ENCODE measurements at regions not wholly inside any gene's neighbourhood (a gene's known extent, or its start where the extent isn't known, plus 50 kb on each side); places are given as distances from the start of the nearest gene placed in this dataset.
"Not testable (repeated sequence)": the region's sequence is repeated elsewhere in the genome, so short reads cannot be mapped to it uniquely, and the experiment has no call there.

- Histone ChIP-seq H3K36me3 (replicated peaks in 1 of 2) (no peaks in the 10 kb centered on the region), H3K27ac (no peak overlapping the region), H3K9me3 (replicated peaks in 1 of 3) (no peaks in the 10 kb centered on the region), H3K4me3 (no peak overlapping the region), H3K4me1 (replicated peaks in 1 of 2) (no peaks in the 10 kb centered on the region), H3K27me3 (no peaks in the 10 kb centered on the region)
- DNase-seq = no peak
- TF ChIP-seq CTCF (IDR thresholded peaks at IDR 0.05) (no peak), POLR2A (IDR thresholded peaks at IDR 0.05) (no peak)
- 50 to 70% (median 56%) methylated on average over 4 of the region's 4 CpGs for WGBS, 4 donors
- intact Hi-C loops (cut with DNase I) = no loop called here
Measured at GRCh38 chr7:53237344-53237913, 202.0 kb downstream of the POM121L12 start.

GRCh38 chr7:53238021-53238605 lies 202.7 kb downstream of the POM121L12 start:
- TF ChIP-seq CTCF (IDR thresholded peaks at IDR 0.05) (no peak), POLR2A (IDR thresholded peaks at IDR 0.05) (no peak)
- no peak overlapping the region for H3K27ac ChIP-seq
- 72 to 90% (median 84%) methylated on average over 6 of the region's 6 CpGs for WGBS, 4 donors
- H3K9me3 ChIP-seq (replicated peaks in 1 of 3) = no peaks in the 10 kb centered on the region
- no peak for DNase-seq
- no peaks in the 10 kb centered on the region for H3K27me3 ChIP-seq
- H3K4me1 ChIP-seq (replicated peaks in 1 of 2) = no peaks in the 10 kb centered on the region
- H3K4me3 ChIP-seq = no peak overlapping the region
- no peaks in the 10 kb centered on the region for H3K36me3 ChIP-seq (replicated peaks in 1 of 2)
- intact Hi-C loops (cut with DNase I) = no loop called here

- H3K27ac ChIP-seq; H3K36me3 ChIP-seq (replicated peaks in 1 of 2); DNase-seq; H3K4me3 ChIP-seq; intact Hi-C loops (cut with DNase I); H3K4me1 ChIP-seq (replicated peaks in 1 of 2); H3K27me3 ChIP-seq; H3K9me3 ChIP-seq (replicated peaks in 1 of 3): not testable (repeated sequence)
- 65 to 79% (median 74%) methylated on average over 7 of the region's 7 CpGs for WGBS, 4 donors
Measured at GRCh38 chr7:53239151-53239550, 203.7 kb downstream of the POM121L12 start.

- Histone ChIP-seq H3K4me3 (no peak overlapping the region), H3K4me1 (replicated peaks in 1 of 2) (no peaks in the 10 kb centered on the region), H3K9me3 (replicated peaks in 1 of 3) (no peaks in the 10 kb centered on the region), H3K27ac (no peak overlapping the region), H3K27me3 (no peaks in the 10 kb centered on the region), H3K36me3 (replicated peaks in 1 of 2) (no peaks in the 10 kb centered on the region)
- intact Hi-C loops (cut with DNase I) = no loop called here
- TF ChIP-seq POLR2A (IDR thresholded peaks at IDR 0.05) (no peak), CTCF (IDR thresholded peaks at IDR 0.05) (no peak)
- 54 to 83% (median 71%) methylated on average over 4 of the region's 4 CpGs for WGBS, 4 donors
- no peak for DNase-seq
Measured at GRCh38 chr7:53245721-53246120, 210.3 kb downstream of the POM121L12 start.

GRCh38 chr7:53246957-53247356 lies 211.5 kb downstream of the POM121L12 start:
- no peak overlapping the region for H3K4me3 ChIP-seq
- H3K27ac ChIP-seq = no peak overlapping the region
- H3K36me3 ChIP-seq (replicated peaks in 1 of 2) = no peaks in the 10 kb centered on the region
- 33 to 58% (median 55%) methylated on average over 1 of the region's 1 CpG for WGBS, 4 donors
- no peaks in the 10 kb centered on the region for H3K27me3 ChIP-seq
- no peaks in the 10 kb centered on the region for H3K9me3 ChIP-seq (replicated peaks in 1 of 3)
- intact Hi-C loops (cut with DNase I) = no loop called here
- DNase-seq = no peak
- no peaks in the 10 kb centered on the region for H3K4me1 ChIP-seq (replicated peaks in 1 of 2)
- TF ChIP-seq CTCF (IDR thresholded peaks at IDR 0.05) = no peak
- no peak for TF ChIP-seq POLR2A (IDR thresholded peaks at IDR 0.05)
